BJ (cell line): ENCODE measurements at regions not wholly inside any gene's neighbourhood (a gene's known extent, or its start where the extent isn't known, plus 50 kb on each side); places are given as distances from the start of the nearest gene placed in this dataset.

Source experiments
- CTCF ChIA-PET: fragments of 350-600 bp; formaldehyde crosslinking; extraction: SDS; loops from one replicate; lab custom pipeline; 2021; ENCODE audit warnings: antibody characterized with exemption, inconsistent platforms; lab: Yijun Ruan, JAX
- POLR2A ChIA-PET: fragments of 300-600 bp; sonication (Branson Sonifier 250); formaldehyde crosslinking; extraction: SDS; loops from one replicate; lab custom pipeline; 2021; ENCODE audit warnings: antibody characterized with exemption; lab: Charles Lee
- DNase-seq: peaks from one replicate; pipeline ENCODE4 v3.0.0-alpha.2; 2011; ENCODE audit warnings: low read depth
- H3K27me3 ChIP-seq: 2 replicates; pipeline ENCODE4 v1.6.0; 2011; ENCODE audit warnings: low read length; ENCODE audit not compliant: control insufficient read depth, insufficient read depth
- H3K36me3 ChIP-seq: 2 replicates; pipeline ENCODE4 v1.5.1; 2011; ENCODE audit warnings: low read length; ENCODE audit not compliant: control insufficient read depth, insufficient read depth
- H3K4me3 ChIP-seq: 2 replicates; pipeline ENCODE4 v1.5.1; 2011; ENCODE audit warnings: low read depth, mild to moderate bottlenecking, control low read depth, low read length
- TF ChIP-seq, protein P1 (sequence below): IDR thresholded peaks from 2 replicates; pipeline ENCODE4 v1.5.1; 2011; ENCODE audit warnings: low read depth, mild to moderate bottlenecking, control low read depth, inconsistent platforms, low read length, moderate library complexity; ENCODE audit not compliant: insufficient read depth

DNA sequence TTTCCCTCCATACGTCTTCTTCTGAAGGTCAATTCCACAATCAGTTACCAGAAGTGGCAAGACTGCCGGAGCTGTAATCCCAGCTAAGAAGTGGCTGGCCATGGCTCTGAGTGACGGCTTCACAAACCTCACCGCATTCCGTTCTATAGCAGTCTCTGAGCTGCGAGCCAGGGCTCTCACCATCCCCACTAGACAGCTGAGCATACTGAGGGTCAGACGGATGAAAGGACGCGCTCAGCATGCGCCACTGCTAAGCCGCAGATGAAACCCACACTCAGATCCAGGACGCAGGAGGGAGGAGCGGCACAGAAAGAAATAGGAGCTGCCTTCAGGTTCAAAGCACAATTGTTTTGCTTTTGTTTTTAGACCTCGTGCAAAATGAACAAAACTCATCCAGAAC is 97.9 kb downstream of the ANKRD60 start:
- Histone ChIP-seq H3K27me3 (peaks cover 15% of the 10 kb centered on the region), H3K36me3 (no peaks in the 10 kb centered on the region), H3K4me3 (no peak overlapping the region)
- DNase-seq: no peak
- POLR2A ChIA-PET: no interaction called here
- TF ChIP-seq, protein P1, sequence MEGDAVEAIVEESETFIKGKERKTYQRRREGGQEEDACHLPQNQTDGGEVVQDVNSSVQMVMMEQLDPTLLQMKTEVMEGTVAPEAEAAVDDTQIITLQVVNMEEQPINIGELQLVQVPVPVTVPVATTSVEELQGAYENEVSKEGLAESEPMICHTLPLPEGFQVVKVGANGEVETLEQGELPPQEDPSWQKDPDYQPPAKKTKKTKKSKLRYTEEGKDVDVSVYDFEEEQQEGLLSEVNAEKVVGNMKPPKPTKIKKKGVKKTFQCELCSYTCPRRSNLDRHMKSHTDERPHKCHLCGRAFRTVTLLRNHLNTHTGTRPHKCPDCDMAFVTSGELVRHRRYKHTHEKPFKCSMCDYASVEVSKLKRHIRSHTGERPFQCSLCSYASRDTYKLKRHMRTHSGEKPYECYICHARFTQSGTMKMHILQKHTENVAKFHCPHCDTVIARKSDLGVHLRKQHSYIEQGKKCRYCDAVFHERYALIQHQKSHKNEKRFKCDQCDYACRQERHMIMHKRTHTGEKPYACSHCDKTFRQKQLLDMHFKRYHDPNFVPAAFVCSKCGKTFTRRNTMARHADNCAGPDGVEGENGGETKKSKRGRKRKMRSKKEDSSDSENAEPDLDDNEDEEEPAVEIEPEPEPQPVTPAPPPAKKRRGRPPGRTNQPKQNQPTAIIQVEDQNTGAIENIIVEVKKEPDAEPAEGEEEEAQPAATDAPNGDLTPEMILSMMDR: no peak
- CTCF ChIA-PET: interaction anchor here (1.3 to 2.1 kb wide), 2 partner anchors 13 to 50 kb away, joined by 3 to 6 read pairs; no protein-coding TSS in a partner anchor

DNA sequence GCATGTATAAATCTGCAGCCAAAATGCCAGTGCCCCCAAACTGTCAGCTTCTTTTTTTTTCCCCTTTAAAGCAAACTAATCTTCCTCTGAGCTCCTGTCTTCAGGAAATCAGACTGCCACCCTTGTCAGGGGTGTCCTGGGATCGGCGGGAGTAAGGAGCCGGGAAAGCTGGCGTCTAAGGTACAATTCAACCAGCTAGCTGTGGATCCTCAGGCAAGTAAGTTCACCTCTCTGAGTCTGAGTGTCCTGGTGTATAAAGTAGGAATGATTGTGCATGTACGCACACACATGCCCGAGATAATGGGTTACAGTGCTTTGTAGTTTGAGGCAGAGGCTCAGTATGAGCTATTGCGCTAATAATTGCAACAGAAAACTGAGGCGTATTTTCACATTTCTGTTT is 98.3 kb downstream of the ANKRD60 start:
- TF ChIP-seq, protein P1: no peak
- ChIA-PET CTCF (interaction anchor here (0.8 to 2.1 kb wide), 3 partner anchors 12 to 79 kb away, joined by 3 to 6 read pairs (median 3); no protein-coding TSS in a partner anchor), POLR2A (no interaction called here)
- DNase-seq: no peak
- peaks cover 13% of the 10 kb centered on the region for H3K27me3 ChIP-seq
- H3K4me3 ChIP-seq: no peak overlapping the region
- H3K36me3 ChIP-seq: no peaks in the 10 kb centered on the region

DNA sequence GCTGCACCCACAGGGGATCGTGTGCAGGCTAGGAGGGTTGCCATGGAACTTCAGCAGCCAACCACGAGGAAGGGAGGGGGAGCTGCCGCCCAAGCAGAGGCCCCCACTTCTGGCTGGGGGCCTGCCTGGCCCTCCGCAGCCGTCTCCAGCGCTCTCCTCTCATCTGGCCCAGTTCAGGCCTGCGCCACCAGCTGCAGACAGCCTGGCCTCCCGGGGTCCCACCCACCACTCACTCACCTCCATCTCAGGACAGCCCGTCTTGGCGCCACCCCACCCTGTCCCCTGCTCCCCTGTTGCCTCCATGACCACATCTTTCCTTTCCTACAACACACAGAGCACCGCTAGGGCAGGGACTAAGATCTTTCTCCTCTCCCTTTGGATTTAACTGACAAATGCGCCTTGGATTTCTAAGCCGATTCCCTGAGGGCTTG is 98.7 kb downstream of the ANKRD60 start:
- ChIA-PET CTCF (interaction anchor here (0.8 to 1.0 kb wide), 3 partner anchors 28 to 477 kb away, joined by 3 to 4 read pairs (median 3); no protein-coding TSS in a partner anchor), POLR2A (no interaction called here)
- TF ChIP-seq, protein P1: no peak
- H3K4me3 ChIP-seq: no peak overlapping the region
- no peak for DNase-seq
- H3K27me3 ChIP-seq: peaks cover 13% of the 10 kb centered on the region
- no peaks in the 10 kb centered on the region for H3K36me3 ChIP-seq

DNA sequence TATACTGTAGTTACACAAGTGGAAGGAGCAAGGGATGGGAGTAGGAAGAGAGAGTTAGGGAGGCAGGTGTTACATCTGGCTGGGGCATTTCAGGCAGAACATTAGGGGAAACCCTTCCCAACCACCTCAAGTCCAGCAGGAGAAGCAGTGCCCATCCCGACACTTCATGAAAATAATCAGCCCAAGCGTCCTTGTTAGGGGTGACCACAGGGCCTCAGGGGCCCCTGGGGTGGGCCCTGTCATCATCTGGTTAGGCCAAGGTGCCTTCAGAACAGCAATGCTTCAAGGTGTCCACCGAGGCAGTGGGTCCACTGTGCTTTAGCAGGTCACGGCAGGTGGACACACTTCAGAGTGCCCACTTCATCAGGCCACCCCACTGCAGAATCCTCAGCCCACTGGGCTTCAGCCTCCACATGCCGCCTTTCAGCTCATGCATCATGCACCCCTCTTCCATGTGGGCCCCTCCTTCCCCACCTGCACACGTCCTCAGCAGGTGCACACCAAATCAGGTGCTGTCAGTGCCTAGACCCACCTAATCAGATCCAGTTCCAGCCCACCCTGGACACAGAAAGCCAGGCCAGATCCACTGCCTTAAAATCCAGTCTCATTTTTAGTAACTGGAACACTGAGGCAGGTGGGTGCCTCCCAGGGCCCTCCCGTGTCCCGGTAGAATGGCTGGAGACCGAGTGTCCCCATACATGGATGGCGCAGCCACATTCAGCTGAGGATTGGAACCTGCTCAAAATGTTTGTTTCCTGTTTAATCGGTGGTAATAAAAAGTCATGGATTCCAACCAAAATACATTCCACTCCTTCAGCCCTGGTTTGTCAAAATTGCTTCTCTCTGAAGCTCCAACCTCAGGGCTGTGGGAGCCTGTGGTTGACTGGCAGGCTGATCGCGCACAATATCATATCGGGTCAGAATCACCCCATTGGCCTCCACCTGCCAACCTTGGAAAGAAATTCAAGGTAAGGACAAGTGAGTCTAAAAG is 99.5 kb downstream of the ANKRD60 start:
- ChIA-PET POLR2A (no interaction called here), CTCF (interaction anchor here (0.8 to 1.4 kb wide), 4 partner anchors 10 to 476 kb away, joined by 3 to 4 read pairs (median 3); no protein-coding TSS in a partner anchor)
- no peak for DNase-seq
- TF ChIP-seq, protein P1: no peak
- Histone ChIP-seq H3K36me3 (no peaks in the 10 kb centered on the region), H3K4me3 (no peak overlapping the region), H3K27me3 (peaks cover 11% of the 10 kb centered on the region)

DNA sequence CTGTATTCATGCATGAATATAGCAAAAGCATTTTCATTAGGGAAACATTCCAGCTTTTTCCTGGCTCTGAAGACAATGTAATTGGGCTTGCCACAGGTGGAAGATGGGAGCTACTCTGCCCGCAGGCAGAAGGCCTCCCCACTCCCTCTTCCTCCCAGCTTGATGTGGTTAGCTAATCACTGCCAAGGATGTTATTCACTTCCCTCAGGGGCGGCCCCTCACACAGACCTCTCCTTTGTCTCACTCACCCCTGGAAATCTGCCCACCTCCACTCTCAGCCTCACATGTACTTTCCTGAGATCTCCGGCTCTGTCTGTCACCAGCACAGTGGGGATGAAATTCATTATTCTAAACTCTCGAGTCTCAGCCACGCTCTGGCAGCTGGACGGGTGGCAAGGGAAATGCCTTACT is 100.7 kb downstream of the ANKRD60 start:
- CTCF ChIA-PET: interaction anchor here (0.6 to 1.4 kb wide), 3 partner anchors 9 to 41 kb away, joined by 3 read pairs; no protein-coding TSS in a partner anchor
- Histone ChIP-seq H3K36me3 (no peaks in the 10 kb centered on the region), H3K4me3 (no peak overlapping the region), H3K27me3 (peaks cover 11% of the 10 kb centered on the region)
- POLR2A ChIA-PET: no interaction called here
- peak; percentile 40 for DNase-seq
- TF ChIP-seq, protein P1: no peak
